HG03460 (cell line): ENCODE measurements at regions not wholly inside any gene's neighbourhood (a gene's known extent, or its start where the extent isn't known, plus 50 kb on each side); places are given as distances from the start of the nearest gene placed in this dataset.

Source experiments
- ATAC-seq: cut with Tn5 transposase; IDR thresholded peaks from one replicate; pipeline ENCODE4 v1.9.1; 2021; ENCODE audit not compliant: unreplicated experiment

DNA sequence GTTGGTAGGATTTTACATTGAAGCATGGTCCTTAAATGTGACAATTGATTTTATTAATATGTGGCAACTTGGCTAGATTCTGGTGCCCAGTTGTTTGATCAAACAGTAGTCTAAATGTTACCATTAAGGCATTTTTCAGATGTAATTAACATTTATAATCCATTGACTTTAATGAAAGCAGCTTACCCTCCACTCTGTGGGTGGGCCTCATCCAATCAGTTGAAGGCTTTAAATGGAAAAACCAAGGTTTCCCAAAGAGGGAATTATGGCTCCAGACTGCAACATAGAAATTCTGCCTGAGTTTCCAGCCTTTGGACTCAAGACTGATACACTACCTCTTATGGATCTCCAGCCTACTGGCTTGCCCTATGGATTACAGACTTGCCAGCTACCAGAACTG is 1153.2 kb downstream of the BCL11B start:
- ATAC-seq, result no peak

DNA sequence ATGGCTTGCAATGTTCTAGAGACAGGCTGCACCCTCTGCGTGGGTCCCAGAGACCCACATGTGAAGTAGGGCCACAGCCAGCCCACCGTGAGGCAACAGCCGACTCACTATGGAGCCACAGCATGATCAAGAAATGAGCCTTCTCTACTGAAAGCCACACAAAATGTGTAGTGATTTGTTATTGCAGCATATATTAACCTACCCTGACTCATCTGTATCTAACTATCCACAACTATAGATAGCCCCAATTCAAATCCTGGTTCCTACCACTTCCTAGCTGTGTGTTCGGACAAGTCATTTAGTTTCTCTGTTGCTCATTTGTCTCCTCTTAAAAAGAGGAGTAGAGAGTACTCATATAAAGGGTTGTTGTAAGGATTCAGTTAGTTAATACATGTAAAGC is 1152.3 kb downstream of the BCL11B start:
- no peak for ATAC-seq

DNA sequence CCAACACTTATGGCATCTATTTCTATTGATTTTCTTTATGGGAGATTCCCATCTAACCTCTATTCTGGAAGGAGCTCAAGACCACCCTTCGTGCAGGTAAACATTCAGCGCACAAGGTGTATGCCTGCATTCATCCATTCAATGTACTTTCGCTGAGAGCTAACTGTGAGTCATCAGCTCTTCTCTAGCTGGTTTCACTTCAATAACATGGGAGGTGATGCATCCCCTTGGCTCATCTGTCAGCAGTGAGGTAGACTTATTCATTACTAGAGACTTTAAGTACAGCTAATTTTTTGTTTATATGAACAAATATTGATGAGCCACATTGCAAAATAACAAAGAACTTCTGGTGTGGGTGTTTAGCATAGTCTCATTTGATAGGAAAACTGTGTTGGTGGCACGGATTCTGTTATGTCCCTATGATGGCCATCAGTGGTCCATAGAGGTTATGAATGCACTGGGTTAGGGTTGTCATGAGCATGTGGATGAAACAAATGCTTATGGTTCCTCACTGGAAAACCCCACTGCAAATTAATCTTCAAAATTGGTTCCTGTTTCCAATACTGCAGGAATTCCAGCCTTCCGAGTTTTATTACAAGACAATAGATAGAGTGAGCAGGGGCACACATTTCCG is 1151.0 kb downstream of the BCL11B start:
- no peak for ATAC-seq

DNA sequence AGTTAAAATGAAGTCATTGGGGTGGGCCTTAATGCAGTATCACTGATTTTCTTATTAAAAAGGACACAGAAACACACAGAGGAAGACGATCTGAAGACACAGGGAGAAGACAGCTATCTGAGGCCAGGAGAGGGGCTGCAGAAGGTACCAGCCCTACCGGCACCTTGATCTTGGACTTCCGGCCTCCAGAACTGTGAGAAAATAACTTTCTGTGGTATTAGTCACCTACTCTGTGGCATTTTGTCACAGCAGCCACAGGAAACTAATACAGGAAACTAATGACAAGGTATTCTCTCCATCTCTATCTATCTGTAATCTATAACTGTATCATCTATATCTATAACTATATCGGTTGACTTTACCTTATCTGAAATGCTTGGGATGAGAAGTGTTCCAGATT is 1149.5 kb downstream of the BCL11B start:
- no peak for ATAC-seq

DNA sequence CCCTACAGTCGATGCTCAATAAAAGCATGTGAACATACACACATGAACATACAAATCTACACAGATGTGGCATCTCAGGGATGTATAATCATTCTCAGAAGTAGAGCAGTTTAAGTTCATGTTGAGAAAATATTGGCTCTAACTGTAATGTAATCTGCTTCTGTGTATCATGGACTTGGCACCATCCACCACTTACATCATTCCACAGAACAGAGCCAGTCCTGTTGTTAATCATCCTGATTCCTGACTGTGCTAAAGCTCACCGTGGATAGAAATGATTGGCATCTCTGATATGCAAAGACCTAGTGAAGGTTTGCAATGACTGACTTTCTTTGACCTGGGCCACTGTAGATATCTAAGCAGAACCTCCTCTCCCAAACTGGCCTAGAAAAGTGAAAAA is 1141.3 kb downstream of the BCL11B start:
- ATAC-seq, result no peak

DNA sequence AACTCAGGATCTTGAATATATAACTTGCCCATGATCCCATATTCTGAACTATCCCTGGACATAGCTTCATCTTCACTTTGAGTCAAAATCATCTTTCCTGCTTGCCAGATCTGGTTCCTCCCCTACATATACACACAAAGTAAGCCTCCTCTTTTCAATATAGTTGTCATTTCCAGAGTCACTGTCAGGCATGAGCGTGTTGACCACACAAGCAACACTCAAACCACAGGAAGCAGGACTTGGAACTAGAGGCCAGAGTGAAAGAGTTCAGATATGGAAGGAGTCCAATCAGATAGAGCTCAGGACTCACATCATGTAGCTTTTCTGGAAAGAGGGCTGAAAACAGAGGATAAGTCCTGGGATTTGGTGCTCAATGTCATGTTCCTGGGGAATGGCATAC is 1140.6 kb downstream of the BCL11B start:
- ATAC-seq, result no peak

DNA sequence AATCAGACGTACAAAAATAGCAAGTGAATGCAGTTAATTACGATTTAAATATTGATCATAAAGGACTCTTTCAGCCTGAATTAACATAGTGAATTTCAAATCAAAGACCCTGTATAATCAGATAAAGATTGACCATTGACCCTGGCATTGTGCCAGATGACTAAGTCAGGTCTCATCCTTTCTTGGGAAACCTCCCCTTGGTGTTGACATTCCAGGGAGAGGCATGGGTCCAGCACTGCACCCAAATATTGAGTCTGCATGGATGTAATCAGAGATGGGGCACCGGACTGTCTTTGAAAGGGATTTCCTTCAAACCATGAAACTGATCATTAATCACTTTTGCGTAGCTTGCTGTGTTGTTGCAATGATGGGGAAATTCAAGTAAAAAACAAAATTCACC is 1138.2 kb downstream of the BCL11B start:
- ATAC-seq, result no peak

DNA sequence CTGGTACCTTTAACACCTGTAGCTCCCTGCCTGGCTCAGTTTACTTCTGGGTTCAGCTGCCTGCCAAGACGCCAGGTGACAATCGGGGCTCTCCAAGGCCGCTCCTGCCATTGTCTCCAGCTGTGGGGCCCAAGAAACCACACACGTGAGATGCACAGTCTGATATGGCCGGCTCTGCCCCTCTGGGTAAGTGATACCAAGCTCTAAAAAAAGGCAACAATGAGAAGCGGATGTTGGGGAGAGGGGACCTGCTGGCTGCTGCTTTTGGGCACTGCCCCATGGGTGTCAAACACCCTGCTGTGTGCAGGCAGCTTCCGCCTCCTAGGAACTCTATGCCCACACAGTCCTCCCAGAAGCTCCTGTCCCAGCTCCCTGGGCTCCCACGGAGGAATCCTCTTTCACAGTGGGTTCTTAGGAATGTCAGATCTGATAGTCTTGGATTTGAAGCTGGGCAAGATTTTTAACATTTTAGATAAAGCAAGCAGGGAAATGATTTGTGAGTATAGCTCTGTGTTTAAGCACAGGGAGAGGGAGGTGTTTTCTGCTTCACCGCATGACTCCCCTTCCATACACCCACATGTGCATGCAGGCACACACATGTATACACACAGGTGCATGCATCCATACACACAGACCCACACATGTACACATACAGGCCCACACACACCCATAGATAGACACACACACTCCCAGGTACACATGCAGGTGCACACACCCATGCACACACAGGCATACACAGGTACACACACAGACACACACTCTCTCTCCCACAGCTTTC is 1135.8 kb downstream of the BCL11B start:
- ATAC-seq, result no peak

DNA sequence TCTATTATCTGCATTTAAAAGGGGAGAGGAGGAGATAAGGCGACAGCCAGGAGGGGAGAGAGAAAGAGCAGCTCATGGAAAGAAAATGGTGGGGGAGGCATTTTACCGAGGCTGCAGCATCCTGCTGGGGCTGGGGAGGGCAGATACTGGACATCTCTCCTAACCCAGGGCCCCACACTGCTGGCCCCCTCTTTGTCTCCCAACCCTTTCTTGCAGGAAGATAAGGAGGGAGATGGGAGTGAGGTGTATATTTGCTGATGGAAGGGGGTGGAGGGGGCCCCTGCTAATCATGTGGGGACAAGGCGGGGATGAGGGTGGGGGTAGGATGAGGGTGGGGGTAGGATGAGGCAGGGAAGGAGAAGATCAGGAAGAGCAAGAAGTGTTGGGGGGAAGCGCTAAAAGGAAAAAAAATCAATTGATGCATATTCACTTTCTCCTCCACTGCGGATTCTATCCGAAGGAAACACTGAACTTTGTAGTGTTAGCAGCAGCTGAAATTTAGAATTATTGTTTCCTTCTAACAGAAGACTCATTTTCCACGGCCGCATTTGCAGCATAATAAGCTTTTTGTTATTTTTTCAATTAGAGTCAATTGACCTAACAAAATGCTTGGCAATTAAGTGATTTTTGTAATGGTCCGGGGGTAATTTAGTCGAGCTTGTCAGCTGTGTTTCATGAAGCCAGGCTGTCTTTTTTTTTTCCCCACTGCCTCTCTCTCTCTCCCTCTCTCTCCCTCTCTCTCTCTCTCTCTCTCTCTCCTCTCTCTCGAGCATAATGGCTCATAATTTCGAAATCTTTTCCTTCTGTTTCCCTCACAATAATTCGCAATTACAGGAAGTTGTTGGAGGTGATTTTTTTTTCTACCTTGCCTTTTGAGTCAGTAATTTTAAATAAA is 1134.6 kb downstream of the BCL11B start:
- ATAC-seq, result no peak

DNA sequence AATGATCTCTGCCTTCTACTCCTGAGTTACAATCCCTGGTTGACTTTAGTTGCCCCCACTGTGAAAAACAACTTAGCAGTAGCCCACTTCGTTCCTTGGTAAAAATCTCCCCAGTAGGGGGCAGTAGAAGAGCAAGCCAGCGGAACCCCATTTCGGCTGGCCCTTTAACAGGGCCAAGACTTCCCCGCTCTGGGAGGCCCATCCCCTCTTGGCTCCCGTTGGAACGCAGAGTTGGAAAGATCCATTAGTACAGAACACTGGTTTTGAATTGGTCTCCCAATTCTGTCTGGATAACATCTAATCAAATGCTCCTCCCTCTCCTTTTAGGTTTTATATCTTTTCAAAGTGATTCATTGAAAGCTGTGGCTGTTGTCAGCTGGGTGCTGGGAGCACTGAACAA is 1133.3 kb downstream of the BCL11B start:
- no peak for ATAC-seq

DNA sequence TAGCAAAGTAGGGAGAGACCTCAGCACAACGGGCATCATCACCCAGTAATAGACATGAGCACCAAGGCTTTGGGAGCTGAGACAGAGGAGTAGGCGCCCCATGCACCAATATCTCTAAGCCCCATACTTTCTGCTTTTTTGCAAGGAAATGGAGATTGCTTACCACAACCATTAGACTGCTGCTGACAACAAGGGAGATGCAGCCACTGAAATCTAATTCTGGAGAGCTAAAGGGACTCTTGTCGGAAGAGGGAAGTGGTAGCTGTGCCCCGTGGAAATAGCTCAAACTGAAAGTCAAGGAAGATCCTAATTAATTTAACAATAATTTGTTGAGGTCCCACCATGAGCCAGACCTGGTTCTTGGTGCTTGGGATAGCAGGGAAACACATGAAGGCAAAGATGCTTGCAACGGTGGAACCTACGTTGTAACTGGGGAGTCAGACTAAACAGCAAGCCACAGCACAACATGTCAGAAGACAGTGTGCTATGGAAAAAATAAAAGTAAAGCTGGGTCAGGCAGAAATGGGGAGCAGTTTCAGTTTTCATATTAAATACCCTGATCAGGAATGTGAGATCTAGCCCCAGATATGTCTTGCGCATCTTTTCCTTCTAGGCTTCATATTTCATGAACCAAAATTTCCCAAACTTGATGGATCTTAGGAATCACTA is 1131.0 kb downstream of the BCL11B start:
- no peak for ATAC-seq

DNA sequence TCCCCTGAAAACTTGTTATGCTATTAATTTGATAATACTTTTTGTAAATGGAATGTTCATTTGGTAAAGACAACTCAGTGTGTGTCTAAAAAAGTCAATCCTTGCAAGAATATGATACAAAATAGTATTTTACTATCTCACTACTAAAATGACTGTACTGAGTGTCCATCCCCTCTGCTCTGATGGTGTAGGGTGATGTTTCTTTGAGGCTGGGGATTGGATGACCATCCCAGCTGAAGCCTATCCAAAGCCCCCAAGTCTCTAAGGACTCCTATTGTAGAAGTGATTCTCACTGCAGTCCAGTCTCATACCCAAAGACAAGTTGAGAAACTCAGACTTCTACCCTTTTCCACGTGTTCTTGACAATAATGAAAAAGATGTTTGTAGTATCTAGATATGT is 1128.4 kb downstream of the BCL11B start:
- no peak for ATAC-seq

DNA sequence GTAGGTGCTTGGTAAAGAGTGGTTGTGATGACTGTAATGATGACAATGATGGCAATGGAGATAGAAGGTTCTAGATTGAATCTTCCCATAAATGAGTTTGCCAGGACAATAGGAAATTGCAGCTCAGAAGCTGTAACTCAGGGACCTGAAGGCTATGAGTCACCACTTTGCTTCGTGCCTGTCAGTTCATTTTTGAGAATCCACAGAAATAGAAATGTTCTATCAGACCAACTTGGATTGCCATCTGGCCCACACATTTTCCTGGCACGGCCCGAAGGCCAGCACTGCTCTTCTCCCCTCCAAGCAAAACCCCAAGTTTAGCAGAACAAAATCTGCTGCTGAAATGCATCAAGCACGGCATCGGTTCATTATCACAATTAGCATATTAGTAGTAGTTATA is 1127.0 kb downstream of the BCL11B start:
- no peak for ATAC-seq

DNA sequence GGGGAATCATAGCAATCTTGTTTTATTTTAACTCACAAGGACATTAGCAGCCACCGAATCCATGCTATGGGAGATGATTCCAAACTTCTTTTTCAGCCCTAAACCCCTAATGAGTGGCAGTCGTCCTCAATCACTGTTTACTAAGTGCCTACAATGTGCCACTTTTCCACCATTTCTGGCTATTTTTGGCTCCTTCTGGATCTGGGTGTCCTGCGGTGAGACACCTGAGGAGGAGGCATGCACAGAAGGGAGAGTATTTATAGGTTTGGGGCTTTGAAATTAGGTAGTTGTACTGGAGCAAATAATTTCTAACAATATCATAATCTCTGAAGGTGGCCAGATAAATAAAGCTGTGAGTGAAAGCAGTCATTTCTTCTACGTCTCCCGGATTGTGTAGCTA is 1125.6 kb downstream of the BCL11B start:
- no peak for ATAC-seq

DNA sequence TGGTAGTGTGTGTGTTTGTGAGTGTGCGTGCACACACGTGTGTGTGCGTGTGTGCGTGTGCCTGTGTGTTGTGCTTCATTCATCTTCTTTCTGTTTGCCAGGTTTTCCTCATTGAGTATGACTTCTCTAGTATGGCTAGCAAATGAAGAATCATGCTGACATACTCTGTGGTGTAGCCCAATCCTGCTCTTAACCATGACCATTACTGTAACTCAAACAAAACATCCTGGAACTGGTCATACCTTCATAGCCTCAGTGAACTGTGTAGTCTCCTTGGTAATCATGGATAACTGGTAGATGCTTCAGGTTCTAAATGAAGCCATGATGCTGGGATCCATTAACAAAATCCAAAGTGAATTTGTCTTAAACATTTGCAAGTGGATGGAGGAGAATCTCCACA is 1117.7 kb downstream of the BCL11B start:
- no peak for ATAC-seq

DNA sequence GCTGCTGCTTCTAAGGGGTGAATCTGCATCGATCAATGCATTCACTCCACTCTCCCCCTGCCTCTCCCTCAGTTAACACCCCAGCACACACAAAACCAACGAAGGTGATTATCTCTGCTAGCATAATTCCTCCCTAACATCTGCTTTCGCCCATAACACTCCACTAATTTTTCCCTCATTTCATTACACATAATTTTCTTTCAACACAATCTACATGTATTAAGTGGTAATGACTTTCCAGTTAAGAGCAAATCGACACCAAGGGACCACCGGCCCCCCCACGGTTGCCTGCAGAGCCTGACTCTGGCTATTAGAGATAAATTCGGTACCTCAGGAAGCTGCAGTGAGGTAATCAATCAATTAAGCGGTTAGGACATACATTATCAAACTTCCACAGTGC is 1115.6 kb downstream of the BCL11B start:
- no peak for ATAC-seq

DNA sequence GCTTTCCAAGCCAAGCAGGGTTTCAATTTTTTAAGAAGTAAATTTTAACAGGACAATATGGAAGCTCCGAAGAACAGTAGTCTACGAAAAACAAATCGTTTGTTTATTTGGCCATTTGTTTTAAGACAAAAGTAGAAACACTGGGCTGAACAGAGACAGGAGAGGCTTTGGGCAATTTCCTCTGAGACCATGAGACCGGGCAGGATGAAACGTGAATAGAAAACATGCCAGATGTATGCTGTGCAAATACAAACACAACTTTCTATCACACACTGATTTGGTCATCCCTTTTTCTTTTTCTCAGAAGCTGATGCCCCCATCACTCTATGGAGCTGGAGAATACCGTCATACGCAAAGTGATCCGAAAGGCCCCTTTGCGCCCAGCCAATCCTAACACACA is 1111.1 kb downstream of the BCL11B start:
- ATAC-seq, result no peak

DNA sequence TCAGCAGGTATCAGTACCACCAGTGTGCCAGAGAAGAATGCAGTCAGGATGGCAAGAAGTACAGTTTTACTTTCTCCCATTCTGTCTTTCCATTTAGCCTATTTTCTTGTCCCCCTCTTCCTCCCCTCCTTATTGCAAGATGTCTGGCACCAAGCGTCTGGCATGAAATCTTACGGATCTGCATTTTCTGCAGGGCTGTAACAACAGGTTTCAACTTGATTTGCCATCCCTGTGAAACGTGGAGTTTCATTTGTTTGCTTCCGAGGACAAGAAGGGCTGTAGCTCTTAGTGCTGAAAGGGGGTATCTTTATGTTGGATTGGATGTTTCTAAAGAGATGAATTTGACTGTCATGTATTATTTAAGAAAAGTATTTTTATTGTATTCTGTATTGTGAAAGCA is 1110.6 kb downstream of the BCL11B start:
- no peak for ATAC-seq

DNA sequence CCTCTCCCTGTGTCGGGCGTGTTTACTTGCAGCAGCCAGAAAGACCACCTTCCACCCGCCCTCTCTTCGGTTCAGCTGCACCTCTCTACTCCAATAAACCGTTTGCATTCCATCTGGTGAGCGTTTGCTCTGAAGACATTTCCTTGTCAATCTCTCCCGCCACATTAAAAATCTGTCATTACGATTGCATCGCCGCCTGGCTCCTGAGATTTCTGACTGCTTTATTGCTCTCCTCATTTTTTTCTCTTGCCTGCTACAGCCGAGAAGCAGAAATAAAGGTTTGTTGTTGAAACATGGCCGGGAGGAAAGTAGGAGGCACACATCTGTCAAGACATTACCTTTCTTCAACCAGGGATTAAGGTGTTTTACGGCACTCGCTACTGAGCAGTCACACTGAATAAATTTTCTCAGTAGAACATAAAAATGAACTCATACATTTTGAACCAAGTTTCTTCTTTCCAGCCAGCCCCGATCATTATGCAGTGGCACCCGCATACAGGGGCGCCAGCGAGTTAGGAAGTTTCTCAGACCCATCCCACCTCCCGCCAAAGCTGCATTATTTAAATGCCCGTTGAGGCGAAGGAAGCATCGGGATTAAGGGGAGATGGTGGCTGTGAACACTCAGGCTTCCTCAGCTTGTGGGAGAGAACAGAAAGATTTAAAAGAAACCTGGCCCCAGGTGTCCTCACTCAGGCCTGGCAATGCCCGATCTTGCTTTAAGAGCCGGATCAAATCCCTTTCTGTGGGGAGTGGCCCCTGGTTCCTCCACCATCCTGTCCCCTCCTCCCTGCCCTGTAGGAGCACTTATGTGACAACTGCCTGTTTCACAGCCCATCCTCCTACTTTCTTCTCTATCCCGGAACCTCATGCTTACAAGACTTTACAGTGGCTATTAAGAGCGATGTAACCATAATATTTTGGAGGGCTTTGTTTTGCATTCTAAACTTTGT is 1108.9 kb downstream of the BCL11B start:
- no peak for ATAC-seq

DNA sequence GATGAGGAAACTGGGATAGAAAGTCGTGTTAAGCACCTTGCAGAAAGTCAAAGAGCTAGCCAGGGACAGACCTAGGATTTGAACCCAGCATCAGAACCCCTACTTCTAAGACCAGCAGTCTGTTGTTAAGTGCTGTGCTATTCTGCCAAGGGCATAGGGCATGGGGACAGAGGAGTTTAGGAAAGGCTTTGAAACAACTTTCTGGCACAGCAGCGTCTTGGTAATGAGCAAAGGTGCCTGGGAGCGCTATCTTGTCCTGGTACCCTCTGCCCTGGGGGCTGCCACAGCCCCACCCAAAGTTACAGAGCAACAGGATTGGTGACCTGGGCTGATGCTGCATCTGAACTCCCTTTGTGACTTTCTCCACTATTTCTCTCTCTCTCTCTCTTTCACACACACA is 1108.1 kb downstream of the BCL11B start:
- no peak for ATAC-seq
